GM23338 (cell line): ENCODE measurements at regions not wholly inside any gene's neighbourhood (a gene's known extent, or its start where the extent isn't known, plus 50 kb on each side); places are given as distances from the start of the nearest gene placed in this dataset.

ENCODE experiments used
- ATAC-seq: fragments of 200-7000 bp; cut with Tn5 transposase; 3 replicates; pipeline ENCODE4 v1.9.1; 2020
- DNase-seq: peaks from one replicate; pipeline ENCODE4 v3.0.0-alpha.2; 2015; ENCODE audit warnings: low spot score
- H2AFZ ChIP-seq: fragments of 200-600 bp; sonication (generic); 2 replicates; pipeline ENCODE4 v1.8.0; 2016; ENCODE audit warnings: antibody characterized with exemption, mild to moderate bottlenecking, moderate library complexity
- H3F3A ChIP-seq: fragments of 200-600 bp; sonication (generic); replicated peaks from 2 replicates; pipeline ENCODE4 v1.8.0; 2017; ENCODE audit warnings: antibody characterized with exemption, mixed run types, low read depth
- H3K27ac ChIP-seq: fragments of 200-600 bp; sonication (generic); 2 replicates; pipeline ENCODE4 v1.6.1; 2016; ENCODE audit warnings: low read depth
- H3K27me3 ChIP-seq: fragments of 200-600 bp; sonication (generic); 2 replicates; pipeline ENCODE4 v1.8.0; 2016; ENCODE audit warnings: mild to moderate bottlenecking, mixed run types, moderate library complexity; ENCODE audit not compliant: insufficient read depth
- H3K36me3 ChIP-seq: fragments of 200-600 bp; sonication (generic); 2 replicates; pipeline ENCODE4 v1.8.0; 2016; ENCODE audit warnings: mild to moderate bottlenecking; ENCODE audit not compliant: insufficient read depth
- H3K4me1 ChIP-seq: fragments of 200-600 bp; sonication (generic); 2 replicates; pipeline ENCODE4 v1.8.0; 2016; ENCODE audit warnings: mild to moderate bottlenecking, moderate library complexity; ENCODE audit not compliant: insufficient read depth
- H3K4me2 ChIP-seq: fragments of 200-600 bp; sonication (generic); 2 replicates; pipeline ENCODE4 v1.7.1; 2017; ENCODE audit warnings: mixed run types
- H3K4me3 ChIP-seq: fragments of 200-600 bp; sonication (generic); 2 replicates; pipeline ENCODE4 v1.6.1; 2016; ENCODE audit warnings: mixed run types
- H3K79me2 ChIP-seq: fragments of 200-600 bp; sonication (generic); replicated peaks from 2 replicates; pipeline ENCODE4 v1.8.0; 2017; ENCODE audit warnings: mild to moderate bottlenecking; ENCODE audit not compliant: insufficient read depth
- H3K9me2 ChIP-seq: fragments of 200-600 bp; sonication (generic); 2 replicates; pipeline ENCODE4 v1.8.0; 2017; ENCODE audit not compliant: insufficient read depth
- H4K20me1 ChIP-seq: fragments of 200-600 bp; sonication (generic); replicated peaks from 2 replicates; pipeline ENCODE4 v1.8.0; 2017; ENCODE audit warnings: mild to moderate bottlenecking; ENCODE audit not compliant: insufficient read depth
- H3K27ac Mint-ChIP-seq: 2 replicates; pipeline ENCODE4 v1.8.0; 2020; ENCODE audit warnings: inconsistent platforms, mild to moderate bottlenecking, moderate library complexity, mixed read lengths
- H3K27me3 Mint-ChIP-seq: 3 replicates; pipeline ENCODE4 v1.8.0; 2022; ENCODE audit warnings: low read depth, mild to moderate bottlenecking, moderate library complexity, mixed read lengths, inconsistent platforms; ENCODE audit not compliant: insufficient read depth, poor library complexity
- H3K36me3 Mint-ChIP-seq: 3 replicates; pipeline ENCODE4 v1.8.0; 2021; ENCODE audit warnings: low read depth, mild to moderate bottlenecking, inconsistent platforms, moderate library complexity, mixed read lengths
- H3K4me1 Mint-ChIP-seq: 3 replicates; pipeline ENCODE4 v1.8.0; 2020; ENCODE audit warnings: mild to moderate bottlenecking, inconsistent platforms, mixed read lengths
- H3K4me3 Mint-ChIP-seq: 3 replicates; pipeline ENCODE4 v1.8.0; 2021; ENCODE audit warnings: moderate library complexity, mild to moderate bottlenecking, inconsistent platforms, mixed read lengths
- H3K9me3 Mint-ChIP-seq: 3 replicates; pipeline ENCODE4 v1.8.0; 2020; ENCODE audit warnings: moderate library complexity, mild to moderate bottlenecking, inconsistent platforms, mixed read lengths
- CREB1 ChIP-seq: fragments of 250-450 bp; sonication (Bioruptor Pico); IDR thresholded peaks from 2 replicates; pipeline ENCODE4 v1.5.0; 2020; ENCODE audit warnings: low read depth, mild to moderate bottlenecking, moderate library complexity
- JUNB ChIP-seq: IDR thresholded peaks from one replicate; pipeline ENCODE4 v1.6.1; 2016; ENCODE audit warnings: antibody characterized with exemption; ENCODE audit not compliant: unreplicated experiment
- NANOG ChIP-seq: IDR thresholded peaks from 2 replicates; pipeline ENCODE4 v1.6.1; 2016; ENCODE audit warnings: antibody characterized with exemption, borderline replicate concordance
- STAT1 ChIP-seq: IDR thresholded peaks from one replicate; pipeline ENCODE4 v1.6.1; 2016; ENCODE audit warnings: antibody characterized with exemption; ENCODE audit not compliant: unreplicated experiment
- ZNF114 ChIP-seq: fragments of 250-450 bp; sonication (Bioruptor Pico); IDR thresholded peaks from 2 replicates; pipeline ENCODE4 v1.5.0; 2020; ENCODE audit warnings: mild to moderate bottlenecking, moderate library complexity
- ZNF331 ChIP-seq: fragments of 250-450 bp; sonication (Bioruptor Pico); IDR thresholded peaks from 2 replicates; pipeline ENCODE4 v1.5.0; 2020; ENCODE audit warnings: low read depth, mild to moderate bottlenecking, moderate library complexity
- TF ChIP-seq, protein P1 (sequence below): fragments of 250-450 bp; sonication (Bioruptor Pico); IDR thresholded peaks from 2 replicates; pipeline ENCODE4 v1.5.0; 2020; ENCODE audit warnings: mild to moderate bottlenecking, moderate library complexity
- TF ChIP-seq, protein P2 (sequence below), 2 experiments: fragments of 200-600 bp in 1 of 2; sonication (generic) in 1 of 2; conservative IDR thresholded peaks; 2 replicates each; pipeline versions ENCODE4 v1.5.1 to v1.6.1; 2016 to 2017; ENCODE audit warnings: antibody characterized with exemption in 2 of 2, low read depth in 2 of 2, mild to moderate bottlenecking in 2 of 2, moderate library complexity in 1 of 2
- TF ChIP-seq, protein P3 (sequence below): IDR thresholded peaks from 2 replicates; pipeline ENCODE4 v1.6.1; 2016; ENCODE audit warnings: antibody characterized with exemption
- TF ChIP-seq, protein P4 (sequence below): IDR thresholded peaks from one replicate; pipeline ENCODE4 v1.6.1; 2018; ENCODE audit warnings: antibody characterized with exemption; ENCODE audit not compliant: unreplicated experiment

DNA sequence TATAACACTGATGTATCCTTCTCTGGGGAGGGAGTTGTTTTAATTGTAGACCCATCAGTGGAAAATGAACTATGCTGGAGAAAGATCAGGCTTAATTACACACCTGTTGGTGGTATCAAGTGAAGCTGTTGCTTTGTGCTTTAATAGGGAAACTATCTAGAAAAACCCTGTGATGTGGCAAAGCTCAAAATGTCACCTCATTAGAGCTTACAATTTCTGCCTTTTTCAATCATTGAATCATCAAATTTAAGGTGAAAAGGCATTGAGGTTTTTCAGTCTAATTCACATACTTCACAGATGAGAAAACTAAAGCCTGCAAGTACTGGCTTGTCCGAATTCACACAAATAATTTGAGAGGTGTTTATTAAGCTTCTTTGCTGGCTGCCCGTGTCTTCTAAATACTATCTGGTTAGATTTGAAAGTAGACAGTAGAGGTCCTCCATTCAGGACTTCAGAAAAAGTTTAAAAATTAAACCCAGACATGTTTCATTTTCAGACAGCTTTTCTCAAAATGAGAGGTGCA lies 143.3 kb upstream of the MAP3K7 start (continued):
- TF ChIP-seq, protein P1, sequence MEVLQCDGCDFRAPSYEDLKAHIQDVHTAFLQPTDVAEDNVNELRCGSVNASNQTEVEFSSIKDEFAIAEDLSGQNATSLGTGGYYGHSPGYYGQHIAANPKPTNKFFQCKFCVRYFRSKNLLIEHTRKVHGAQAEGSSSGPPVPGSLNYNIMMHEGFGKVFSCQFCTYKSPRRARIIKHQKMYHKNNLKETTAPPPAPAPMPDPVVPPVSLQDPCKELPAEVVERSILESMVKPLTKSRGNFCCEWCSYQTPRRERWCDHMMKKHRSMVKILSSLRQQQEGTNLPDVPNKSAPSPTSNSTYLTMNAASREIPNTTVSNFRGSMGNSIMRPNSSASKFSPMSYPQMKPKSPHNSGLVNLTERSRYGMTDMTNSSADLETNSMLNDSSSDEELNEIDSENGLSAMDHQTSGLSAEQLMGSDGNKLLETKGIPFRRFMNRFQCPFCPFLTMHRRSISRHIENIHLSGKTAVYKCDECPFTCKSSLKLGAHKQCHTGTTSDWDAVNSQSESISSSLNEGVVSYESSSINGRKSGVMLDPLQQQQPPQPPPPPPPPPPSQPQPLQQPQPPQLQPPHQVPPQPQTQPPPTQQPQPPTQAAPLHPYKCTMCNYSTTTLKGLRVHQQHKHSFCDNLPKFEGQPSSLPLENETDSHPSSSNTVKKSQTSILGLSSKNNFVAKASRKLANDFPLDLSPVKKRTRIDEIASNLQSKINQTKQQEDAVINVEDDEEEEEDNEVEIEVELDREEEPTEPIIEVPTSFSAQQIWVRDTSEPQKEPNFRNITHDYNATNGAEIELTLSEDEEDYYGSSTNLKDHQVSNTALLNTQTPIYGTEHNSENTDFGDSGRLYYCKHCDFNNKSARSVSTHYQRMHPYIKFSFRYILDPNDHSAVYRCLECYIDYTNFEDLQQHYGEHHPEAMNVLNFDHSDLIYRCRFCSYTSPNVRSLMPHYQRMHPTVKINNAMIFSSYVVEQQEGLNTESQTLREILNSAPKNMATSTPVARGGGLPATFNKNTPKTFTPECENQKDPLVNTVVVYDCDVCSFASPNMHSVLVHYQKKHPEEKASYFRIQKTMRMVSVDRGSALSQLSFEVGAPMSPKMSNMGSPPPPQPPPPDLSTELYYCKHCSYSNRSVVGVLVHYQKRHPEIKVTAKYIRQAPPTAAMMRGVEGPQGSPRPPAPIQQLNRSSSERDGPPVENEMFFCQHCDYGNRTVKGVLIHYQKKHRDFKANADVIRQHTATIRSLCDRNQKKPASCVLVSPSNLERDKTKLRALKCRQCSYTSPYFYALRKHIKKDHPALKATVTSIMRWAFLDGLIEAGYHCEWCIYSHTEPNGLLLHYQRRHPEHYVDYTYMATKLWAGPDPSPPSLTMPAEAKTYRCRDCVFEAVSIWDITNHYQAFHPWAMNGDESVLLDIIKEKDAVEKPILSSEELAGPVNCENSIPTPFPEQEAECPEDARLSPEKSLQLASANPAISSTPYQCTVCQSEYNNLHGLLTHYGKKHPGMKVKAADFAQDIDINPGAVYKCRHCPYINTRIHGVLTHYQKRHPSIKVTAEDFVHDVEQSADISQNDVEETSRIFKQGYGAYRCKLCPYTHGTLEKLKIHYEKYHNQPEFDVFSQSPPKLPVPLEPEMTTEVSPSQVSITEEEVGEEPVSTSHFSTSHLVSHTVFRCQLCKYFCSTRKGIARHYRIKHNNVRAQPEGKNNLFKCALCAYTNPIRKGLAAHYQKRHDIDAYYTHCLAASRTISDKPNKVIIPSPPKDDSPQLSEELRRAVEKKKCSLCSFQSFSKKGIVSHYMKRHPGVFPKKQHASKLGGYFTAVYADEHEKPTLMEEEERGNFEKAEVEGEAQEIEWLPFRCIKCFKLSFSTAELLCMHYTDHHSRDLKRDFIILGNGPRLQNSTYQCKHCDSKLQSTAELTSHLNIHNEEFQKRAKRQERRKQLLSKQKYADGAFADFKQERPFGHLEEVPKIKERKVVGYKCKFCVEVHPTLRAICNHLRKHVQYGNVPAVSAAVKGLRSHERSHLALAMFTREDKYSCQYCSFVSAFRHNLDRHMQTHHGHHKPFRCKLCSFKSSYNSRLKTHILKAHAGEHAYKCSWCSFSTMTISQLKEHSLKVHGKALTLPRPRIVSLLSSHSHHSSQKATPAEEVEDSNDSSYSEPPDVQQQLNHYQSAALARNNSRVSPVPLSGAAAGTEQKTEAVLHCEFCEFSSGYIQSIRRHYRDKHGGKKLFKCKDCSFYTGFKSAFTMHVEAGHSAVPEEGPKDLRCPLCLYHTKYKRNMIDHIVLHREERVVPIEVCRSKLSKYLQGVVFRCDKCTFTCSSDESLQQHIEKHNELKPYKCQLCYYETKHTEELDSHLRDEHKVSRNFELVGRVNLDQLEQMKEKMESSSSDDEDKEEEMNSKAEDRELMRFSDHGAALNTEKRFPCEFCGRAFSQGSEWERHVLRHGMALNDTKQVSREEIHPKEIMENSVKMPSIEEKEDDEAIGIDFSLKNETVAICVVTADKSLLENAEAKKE (CRISPR knock-in tag), result no peak
- TF ChIP-seq, protein P2, sequence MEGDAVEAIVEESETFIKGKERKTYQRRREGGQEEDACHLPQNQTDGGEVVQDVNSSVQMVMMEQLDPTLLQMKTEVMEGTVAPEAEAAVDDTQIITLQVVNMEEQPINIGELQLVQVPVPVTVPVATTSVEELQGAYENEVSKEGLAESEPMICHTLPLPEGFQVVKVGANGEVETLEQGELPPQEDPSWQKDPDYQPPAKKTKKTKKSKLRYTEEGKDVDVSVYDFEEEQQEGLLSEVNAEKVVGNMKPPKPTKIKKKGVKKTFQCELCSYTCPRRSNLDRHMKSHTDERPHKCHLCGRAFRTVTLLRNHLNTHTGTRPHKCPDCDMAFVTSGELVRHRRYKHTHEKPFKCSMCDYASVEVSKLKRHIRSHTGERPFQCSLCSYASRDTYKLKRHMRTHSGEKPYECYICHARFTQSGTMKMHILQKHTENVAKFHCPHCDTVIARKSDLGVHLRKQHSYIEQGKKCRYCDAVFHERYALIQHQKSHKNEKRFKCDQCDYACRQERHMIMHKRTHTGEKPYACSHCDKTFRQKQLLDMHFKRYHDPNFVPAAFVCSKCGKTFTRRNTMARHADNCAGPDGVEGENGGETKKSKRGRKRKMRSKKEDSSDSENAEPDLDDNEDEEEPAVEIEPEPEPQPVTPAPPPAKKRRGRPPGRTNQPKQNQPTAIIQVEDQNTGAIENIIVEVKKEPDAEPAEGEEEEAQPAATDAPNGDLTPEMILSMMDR (conservative IDR thresholded peaks at IDR 0.05; ENCODE audit: low read depth in 2 of 2), result no peak
- TF ChIP-seq ZNF114 (no peak), STAT1 (no peak), NANOG (no peak)

DNA sequence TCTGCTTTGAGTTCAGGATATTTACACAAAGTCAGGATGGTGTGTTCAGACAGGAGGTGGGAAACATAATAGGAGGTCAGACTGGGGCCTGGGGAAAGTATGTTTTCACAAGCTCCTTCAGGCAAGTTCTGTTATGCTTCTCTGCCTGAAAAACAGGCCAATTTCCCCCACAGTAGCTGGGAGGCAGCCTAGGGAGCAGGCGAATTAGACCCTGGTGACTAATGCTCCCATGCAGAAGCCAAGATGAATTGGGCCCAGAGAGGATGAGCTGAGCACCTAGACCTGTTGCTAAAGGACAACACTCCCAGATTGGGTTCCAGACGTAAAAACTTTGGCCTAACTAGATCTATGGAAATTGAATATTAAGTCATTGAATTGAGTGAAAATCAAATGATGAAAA lies 142.2 kb upstream of the MAP3K7 start:
- H3K27me3 Mint-ChIP-seq, result no peaks in the 10 kb centered on the region
- H2AFZ ChIP-seq, result peak overlapping the region; percentile 64
- H3K79me2 ChIP-seq, result no peaks in the 10 kb centered on the region
- H3F3A ChIP-seq, result no peaks in the 10 kb centered on the region
- no peak overlapping the region for H3K4me3 Mint-ChIP-seq
- no peaks in the 10 kb centered on the region for H3K36me3 ChIP-seq
- no peaks in the 10 kb centered on the region for H3K27me3 ChIP-seq
- H3K4me1 ChIP-seq, result 0 out of 2 replicates have a peak, but pooled peaks cover 8% of the 10 kb centered on the region
- H3K4me3 ChIP-seq, result no peak overlapping the region
- no peak overlapping the region for H3K27ac ChIP-seq
- no peaks in the 10 kb centered on the region for H4K20me1 ChIP-seq
- DNase-seq (no peak), ATAC-seq (no peak)
- peaks cover 4% of the 10 kb centered on the region; the same call in 2 of the 3 replicates for H3K9me3 Mint-ChIP-seq
- peaks cover 4% of the 10 kb centered on the region; the same call in 1 of the 3 replicates for H3K4me1 Mint-ChIP-seq
- H3K4me2 ChIP-seq, result no peak overlapping the region
- no peaks in the 10 kb centered on the region for H3K36me3 Mint-ChIP-seq
- no peak overlapping the region for H3K27ac Mint-ChIP-seq
- H3K9me2 ChIP-seq, result peaks cover 4% of the 10 kb centered on the region; the same call in 1 of the 2 replicates
- TF ChIP-seq NANOG (no peak), STAT1 (no peak), ZNF114 (no peak), JUNB (no peak), CREB1 (no peak), ZNF331 (no peak)
- TF ChIP-seq, protein P3, sequence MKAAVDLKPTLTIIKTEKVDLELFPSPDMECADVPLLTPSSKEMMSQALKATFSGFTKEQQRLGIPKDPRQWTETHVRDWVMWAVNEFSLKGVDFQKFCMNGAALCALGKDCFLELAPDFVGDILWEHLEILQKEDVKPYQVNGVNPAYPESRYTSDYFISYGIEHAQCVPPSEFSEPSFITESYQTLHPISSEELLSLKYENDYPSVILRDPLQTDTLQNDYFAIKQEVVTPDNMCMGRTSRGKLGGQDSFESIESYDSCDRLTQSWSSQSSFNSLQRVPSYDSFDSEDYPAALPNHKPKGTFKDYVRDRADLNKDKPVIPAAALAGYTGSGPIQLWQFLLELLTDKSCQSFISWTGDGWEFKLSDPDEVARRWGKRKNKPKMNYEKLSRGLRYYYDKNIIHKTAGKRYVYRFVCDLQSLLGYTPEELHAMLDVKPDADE, result no peak
- TF ChIP-seq, protein P4, sequence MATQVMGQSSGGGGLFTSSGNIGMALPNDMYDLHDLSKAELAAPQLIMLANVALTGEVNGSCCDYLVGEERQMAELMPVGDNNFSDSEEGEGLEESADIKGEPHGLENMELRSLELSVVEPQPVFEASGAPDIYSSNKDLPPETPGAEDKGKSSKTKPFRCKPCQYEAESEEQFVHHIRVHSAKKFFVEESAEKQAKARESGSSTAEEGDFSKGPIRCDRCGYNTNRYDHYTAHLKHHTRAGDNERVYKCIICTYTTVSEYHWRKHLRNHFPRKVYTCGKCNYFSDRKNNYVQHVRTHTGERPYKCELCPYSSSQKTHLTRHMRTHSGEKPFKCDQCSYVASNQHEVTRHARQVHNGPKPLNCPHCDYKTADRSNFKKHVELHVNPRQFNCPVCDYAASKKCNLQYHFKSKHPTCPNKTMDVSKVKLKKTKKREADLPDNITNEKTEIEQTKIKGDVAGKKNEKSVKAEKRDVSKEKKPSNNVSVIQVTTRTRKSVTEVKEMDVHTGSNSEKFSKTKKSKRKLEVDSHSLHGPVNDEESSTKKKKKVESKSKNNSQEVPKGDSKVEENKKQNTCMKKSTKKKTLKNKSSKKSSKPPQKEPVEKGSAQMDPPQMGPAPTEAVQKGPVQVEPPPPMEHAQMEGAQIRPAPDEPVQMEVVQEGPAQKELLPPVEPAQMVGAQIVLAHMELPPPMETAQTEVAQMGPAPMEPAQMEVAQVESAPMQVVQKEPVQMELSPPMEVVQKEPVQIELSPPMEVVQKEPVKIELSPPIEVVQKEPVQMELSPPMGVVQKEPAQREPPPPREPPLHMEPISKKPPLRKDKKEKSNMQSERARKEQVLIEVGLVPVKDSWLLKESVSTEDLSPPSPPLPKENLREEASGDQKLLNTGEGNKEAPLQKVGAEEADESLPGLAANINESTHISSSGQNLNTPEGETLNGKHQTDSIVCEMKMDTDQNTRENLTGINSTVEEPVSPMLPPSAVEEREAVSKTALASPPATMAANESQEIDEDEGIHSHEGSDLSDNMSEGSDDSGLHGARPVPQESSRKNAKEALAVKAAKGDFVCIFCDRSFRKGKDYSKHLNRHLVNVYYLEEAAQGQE, result no peak
